Loucy (cell line): ENCODE measurements at regions not wholly inside any gene's neighbourhood (a gene's known extent, or its start where the extent isn't known, plus 50 kb on each side); places are given as distances from the start of the nearest gene placed in this dataset.

Experiments used
- H2AFZ ChIP-seq: fragments of 200-600 bp; sonication (generic); 2 replicates; pipeline ENCODE4 v1.6.0; 2016; ENCODE audit warnings: antibody characterized with exemption, mild to moderate bottlenecking, low read length, moderate library complexity
- H3F3A ChIP-seq: fragments of 200-600 bp; 2 replicates; pipeline ENCODE4 v1.6.0; 2016; ENCODE audit warnings: antibody characterized with exemption, low read depth, mild to moderate bottlenecking
- H3K27me3 ChIP-seq: fragments of 200-600 bp; sonication (generic); 2 replicates; pipeline ENCODE4 v1.6.1; 2014; ENCODE audit warnings: low read length, mild to moderate bottlenecking; ENCODE audit not compliant: insufficient read depth, poor library complexity, severe bottlenecking
- H3K36me3 ChIP-seq: fragments of 200-600 bp; sonication (generic); 2 replicates; pipeline ENCODE4 v1.6.1; 2016; ENCODE audit warnings: low read length; ENCODE audit not compliant: insufficient read depth
- H3K4me1 ChIP-seq: fragments of 200-600 bp; sonication (generic); 2 replicates; pipeline ENCODE4 v1.5.1; 2014; ENCODE audit warnings: low read length, mild to moderate bottlenecking; ENCODE audit not compliant: insufficient read depth, poor library complexity, severe bottlenecking
- H3K4me2 ChIP-seq: fragments of 200-600 bp; sonication (generic); 2 replicates; pipeline ENCODE4 v1.6.0; 2014; ENCODE audit warnings: antibody characterized with exemption, low read length, low read depth, mild to moderate bottlenecking; ENCODE audit not compliant: poor library complexity, severe bottlenecking
- H3K4me3 ChIP-seq: fragments of 200-600 bp; sonication (generic); 2 replicates; pipeline ENCODE4 v1.5.1; 2014; ENCODE audit warnings: low read length, mild to moderate bottlenecking, mixed read lengths; ENCODE audit not compliant: poor library complexity, severe bottlenecking
- H3K79me2 ChIP-seq: fragments of 200-600 bp; sonication (generic); 2 replicates; pipeline ENCODE4 v1.6.1; 2014; ENCODE audit warnings: low read length; ENCODE audit not compliant: insufficient read depth
- H3K9ac ChIP-seq: fragments of 200-600 bp; sonication (generic); 2 replicates; pipeline ENCODE4 v1.6.0; 2014; ENCODE audit warnings: mild to moderate bottlenecking, low read depth, low read length, moderate library complexity; ENCODE audit not compliant: poor library complexity, severe bottlenecking
- H3K9me2 ChIP-seq: fragments of 200-600 bp; sonication (generic); replicated peaks from 2 replicates; pipeline ENCODE4 v1.6.1; 2016; ENCODE audit warnings: low read depth, low read length, mixed read lengths
- H3K9me3 ChIP-seq: fragments of 200-600 bp; sonication (generic); 2 replicates; pipeline ENCODE4 v1.6.1; 2014; ENCODE audit warnings: mild to moderate bottlenecking, antibody characterized with exemption, low read length, low read depth; ENCODE audit not compliant: insufficient read depth
- H4K20me1 ChIP-seq: fragments of 200-600 bp; sonication (generic); 2 replicates; pipeline ENCODE4 v1.6.0; 2014; ENCODE audit warnings: antibody characterized with exemption, low read length, mild to moderate bottlenecking; ENCODE audit not compliant: insufficient read depth, poor library complexity, severe bottlenecking
- CTCF ChIP-seq: fragments of 200-600 bp; sonication (generic); conservative IDR thresholded peaks from 2 replicates; pipeline ENCODE4 v1.5.1; 2014; ENCODE audit warnings: mild to moderate bottlenecking, antibody characterized with exemption, low read length
- EZH2phosphoT487 ChIP-seq: fragments of 200-600 bp; IDR thresholded peaks from 2 replicates; pipeline ENCODE4 v1.6.1; 2018; ENCODE audit warnings: antibody characterized with exemption, mild to moderate bottlenecking, moderate library complexity, borderline replicate concordance

DNA sequence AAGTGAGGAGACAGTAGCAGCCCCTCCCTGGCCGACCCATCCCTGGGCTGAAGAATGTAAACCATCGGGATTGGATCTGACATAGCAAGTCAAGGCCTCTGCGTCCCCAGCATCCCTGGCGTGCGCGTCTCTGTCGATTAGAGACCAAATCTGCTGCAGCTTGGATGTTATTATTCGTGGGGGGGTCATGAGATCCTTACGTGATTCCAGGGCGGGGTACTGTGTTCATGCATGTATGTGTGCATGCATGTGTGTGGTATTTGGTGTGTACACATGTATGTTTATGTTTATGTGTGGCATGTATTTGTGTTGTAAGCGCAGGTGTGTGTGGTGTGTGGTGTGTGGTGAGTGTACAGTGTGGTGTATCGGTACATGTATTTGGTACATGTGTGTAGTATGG, 741.8 kb upstream of the SALL3 start:
- Histone ChIP-seq H3K79me2 (no peaks in the 10 kb centered on the region), H3K9me2 (no peaks in the 10 kb centered on the region), H3K9ac (no peak overlapping the region), H2AFZ (no peak overlapping the region), H3K36me3 (no peaks in the 10 kb centered on the region), H3K4me1 (no peaks in the 10 kb centered on the region), H3F3A (no peaks in the 10 kb centered on the region), H3K27me3 (no peaks in the 10 kb centered on the region), H3K4me3 (no peak overlapping the region), H3K4me2 (no peak overlapping the region), H4K20me1 (no peaks in the 10 kb centered on the region), H3K9me3 (no peaks in the 10 kb centered on the region; the same call in 1 of the 2 replicates)
- TF ChIP-seq EZH2phosphoT487 (no peak), CTCF (no peak)

DNA sequence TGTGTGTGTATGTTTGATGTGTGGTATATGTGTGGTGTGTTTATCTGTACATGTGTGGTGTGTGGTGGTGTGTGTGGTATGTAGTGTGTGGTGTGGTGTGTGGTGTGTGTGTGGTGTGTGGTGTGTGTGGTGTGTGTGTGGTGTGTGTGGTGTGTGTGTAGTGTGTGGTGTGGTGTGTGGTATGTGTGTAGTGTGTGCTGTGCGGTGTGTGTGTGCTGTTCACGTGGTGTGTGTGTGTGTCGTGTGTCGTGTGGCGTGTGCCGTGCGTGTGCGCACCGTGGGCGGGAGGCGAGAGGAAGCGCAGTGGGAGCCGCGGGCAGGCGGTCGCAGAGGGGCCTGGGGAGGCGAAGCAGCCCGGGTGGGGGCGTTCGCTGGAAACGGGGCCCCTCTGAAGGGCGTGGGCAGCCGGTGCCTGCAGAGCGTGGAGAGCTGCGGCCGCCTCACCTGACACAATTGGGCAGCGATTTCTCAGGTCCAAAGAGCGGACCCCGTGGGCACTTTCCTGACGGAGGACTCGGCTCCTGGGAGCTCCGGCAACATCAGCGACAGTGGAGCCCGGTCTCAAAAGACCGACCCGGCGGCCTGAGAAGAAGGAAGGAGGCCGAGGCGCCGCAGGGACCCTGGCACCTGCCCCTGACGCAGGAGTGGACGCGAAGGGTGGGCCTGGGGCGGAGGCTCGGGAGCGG, 741.1 kb upstream of the SALL3 start:
- Histone ChIP-seq H3F3A (no peaks in the 10 kb centered on the region), H3K79me2 (no peaks in the 10 kb centered on the region), H3K4me1 (no peaks in the 10 kb centered on the region), H4K20me1 (no peaks in the 10 kb centered on the region), H3K9ac (no peak overlapping the region), H3K4me2 (no peak overlapping the region), H3K27me3 (no peaks in the 10 kb centered on the region), H3K36me3 (no peaks in the 10 kb centered on the region), H3K4me3 (no peak overlapping the region), H2AFZ (no peak overlapping the region), H3K9me3 (no peaks in the 10 kb centered on the region; the same call in 1 of the 2 replicates), H3K9me2 (no peaks in the 10 kb centered on the region)
- TF ChIP-seq EZH2phosphoT487 (no peak), CTCF (no peak)

- H4K20me1 ChIP-seq, result no peaks in the 10 kb centered on the region
- no peak overlapping the region for H3K4me2 ChIP-seq
- no peaks in the 10 kb centered on the region for H3F3A ChIP-seq
- no peak overlapping the region for H3K9ac ChIP-seq
- no peak for TF ChIP-seq EZH2phosphoT487
- H3K79me2 ChIP-seq, result no peaks in the 10 kb centered on the region
- no peaks in the 10 kb centered on the region for H3K27me3 ChIP-seq
- no peaks in the 10 kb centered on the region for H3K4me1 ChIP-seq
- no peaks in the 10 kb centered on the region for H3K36me3 ChIP-seq
- H3K4me3 ChIP-seq, result no peak overlapping the region
- H3K9me2 ChIP-seq, result no peaks in the 10 kb centered on the region
- H3K9me3 ChIP-seq, result no peaks in the 10 kb centered on the region; the same call in 1 of the 2 replicates
- no peak overlapping the region for H2AFZ ChIP-seq
Observed at GRCh38 chr18:78239090-78239457, 740.5 kb upstream of the SALL3 start.

GRCh38 chr18:78240101-78240500, 739.5 kb upstream of the SALL3 start:
- Histone ChIP-seq H3K9me2 (no peaks in the 10 kb centered on the region), H3F3A (no peaks in the 10 kb centered on the region), H4K20me1 (no peaks in the 10 kb centered on the region), H3K9me3 (no peaks in the 10 kb centered on the region; the same call in 1 of the 2 replicates), H3K36me3 (no peaks in the 10 kb centered on the region), H3K4me3 (no peak overlapping the region), H3K9ac (no peak overlapping the region), H3K4me2 (no peak overlapping the region), H3K4me1 (no peaks in the 10 kb centered on the region), H3K79me2 (no peaks in the 10 kb centered on the region), H2AFZ (no peak overlapping the region), H3K27me3 (no peaks in the 10 kb centered on the region)
- no peak for TF ChIP-seq CTCF
- no peak for TF ChIP-seq EZH2phosphoT487
